ENCODE measurements at regions not wholly inside any gene's neighbourhood (a gene's known extent, or its start where the extent isn't known, plus 50 kb on each side); places are given as distances from the start of the nearest gene placed in this dataset.

- TF ChIP-seq, protein P1, sequence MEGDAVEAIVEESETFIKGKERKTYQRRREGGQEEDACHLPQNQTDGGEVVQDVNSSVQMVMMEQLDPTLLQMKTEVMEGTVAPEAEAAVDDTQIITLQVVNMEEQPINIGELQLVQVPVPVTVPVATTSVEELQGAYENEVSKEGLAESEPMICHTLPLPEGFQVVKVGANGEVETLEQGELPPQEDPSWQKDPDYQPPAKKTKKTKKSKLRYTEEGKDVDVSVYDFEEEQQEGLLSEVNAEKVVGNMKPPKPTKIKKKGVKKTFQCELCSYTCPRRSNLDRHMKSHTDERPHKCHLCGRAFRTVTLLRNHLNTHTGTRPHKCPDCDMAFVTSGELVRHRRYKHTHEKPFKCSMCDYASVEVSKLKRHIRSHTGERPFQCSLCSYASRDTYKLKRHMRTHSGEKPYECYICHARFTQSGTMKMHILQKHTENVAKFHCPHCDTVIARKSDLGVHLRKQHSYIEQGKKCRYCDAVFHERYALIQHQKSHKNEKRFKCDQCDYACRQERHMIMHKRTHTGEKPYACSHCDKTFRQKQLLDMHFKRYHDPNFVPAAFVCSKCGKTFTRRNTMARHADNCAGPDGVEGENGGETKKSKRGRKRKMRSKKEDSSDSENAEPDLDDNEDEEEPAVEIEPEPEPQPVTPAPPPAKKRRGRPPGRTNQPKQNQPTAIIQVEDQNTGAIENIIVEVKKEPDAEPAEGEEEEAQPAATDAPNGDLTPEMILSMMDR (conservative IDR thresholded peaks at IDR 0.05; ENCODE audit: low read depth, low read length), result no peak
- no peak for DNase-seq (ENCODE audit: low read depth)
Measured at GRCh38 chr3:8136553-8136952, 365.1 kb upstream of the LMCD1 start.

DNA sequence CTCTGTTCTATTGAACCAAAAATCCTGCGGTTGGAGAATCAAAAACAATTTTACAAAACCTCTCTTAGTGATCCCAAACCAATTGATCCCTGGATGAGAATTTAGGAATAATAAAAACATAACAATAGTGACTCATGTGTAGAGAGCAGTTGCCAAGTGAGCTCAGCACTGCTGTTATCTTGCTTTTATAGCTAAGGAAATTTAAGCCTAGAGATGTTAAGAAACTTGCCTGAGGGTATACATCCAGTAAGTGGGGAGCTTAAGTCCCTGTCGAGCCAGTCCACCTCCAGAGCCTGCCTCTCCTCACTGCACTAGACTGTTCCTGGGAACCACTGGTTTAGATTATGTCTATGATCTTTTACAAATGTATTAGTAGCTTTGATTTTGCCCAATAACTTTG, 358.4 kb upstream of the LMCD1 start:
- no peak for DNase-seq (ENCODE audit: low read depth)
- no peak overlapping the region for H3K4me3 ChIP-seq (ENCODE audit: low read depth, low read length)
- TF ChIP-seq, protein P1 (conservative IDR thresholded peaks at IDR 0.05; ENCODE audit: low read depth, low read length), result no peak

More at GRCh38 chr3:8136553-8136952, 365.1 kb upstream of the LMCD1 start:
- H3K4me3 ChIP-seq (ENCODE audit: low read depth, low read length), result no peak overlapping the region

DNA sequence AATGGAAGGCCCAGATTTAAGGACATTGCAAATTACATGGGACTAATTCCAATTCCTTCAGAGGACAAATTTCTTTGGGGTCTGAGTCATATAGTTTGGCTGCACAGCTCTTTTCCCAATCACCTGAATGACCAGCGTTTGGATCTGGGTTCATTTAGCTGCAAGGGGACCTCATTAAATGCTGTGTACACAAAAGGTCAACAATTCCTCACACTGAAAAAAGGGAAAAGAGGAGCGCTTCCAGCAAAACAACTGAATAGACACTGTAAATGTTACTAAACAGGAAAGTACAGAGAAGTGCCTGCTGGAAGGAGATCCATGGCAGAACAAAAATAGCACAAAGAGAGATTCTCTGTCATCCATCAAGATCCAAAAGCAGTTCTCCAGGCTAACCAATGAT, 356.0 kb upstream of the LMCD1 start:
- TF ChIP-seq, protein P1 (conservative IDR thresholded peaks at IDR 0.05; ENCODE audit: low read depth, low read length), result no peak
- DNase-seq (ENCODE audit: low read depth), result no peak
- H3K4me3 ChIP-seq (ENCODE audit: low read depth, low read length), result no peak overlapping the region

DNA sequence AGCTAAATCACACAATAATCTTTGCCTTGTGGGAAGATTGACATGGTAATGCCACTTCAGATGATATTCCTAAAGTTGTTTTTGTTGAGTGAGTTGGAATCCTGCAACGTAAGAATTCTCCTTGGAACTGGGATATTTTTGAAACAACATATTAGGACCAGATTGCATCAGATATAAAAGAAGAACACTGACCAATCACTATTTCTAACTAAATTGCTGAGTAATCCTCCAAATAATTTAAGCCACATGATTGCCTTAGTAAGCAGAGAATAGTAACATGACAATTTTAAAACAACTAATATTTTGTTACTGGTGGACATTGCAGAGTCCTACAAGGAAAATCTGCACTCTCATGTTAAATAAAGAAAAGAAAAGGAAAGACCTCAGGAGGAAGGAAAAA, 353.9 kb upstream of the LMCD1 start:
- DNase-seq (ENCODE audit: low read depth), result no peak
- TF ChIP-seq, protein P1 (conservative IDR thresholded peaks at IDR 0.05; ENCODE audit: low read depth, low read length), result no peak
- no peak overlapping the region for H3K4me3 ChIP-seq (ENCODE audit: low read depth, low read length)

GRCh38 chr3:8152821-8153418, 348.7 kb upstream of the LMCD1 start:
- TF ChIP-seq, protein P1 (conservative IDR thresholded peaks at IDR 0.05; ENCODE audit: low read depth, low read length), result no peak
- no peak for DNase-seq (ENCODE audit: low read depth)
- H3K4me3 ChIP-seq (ENCODE audit: low read depth, low read length), result no peak overlapping the region

DNA sequence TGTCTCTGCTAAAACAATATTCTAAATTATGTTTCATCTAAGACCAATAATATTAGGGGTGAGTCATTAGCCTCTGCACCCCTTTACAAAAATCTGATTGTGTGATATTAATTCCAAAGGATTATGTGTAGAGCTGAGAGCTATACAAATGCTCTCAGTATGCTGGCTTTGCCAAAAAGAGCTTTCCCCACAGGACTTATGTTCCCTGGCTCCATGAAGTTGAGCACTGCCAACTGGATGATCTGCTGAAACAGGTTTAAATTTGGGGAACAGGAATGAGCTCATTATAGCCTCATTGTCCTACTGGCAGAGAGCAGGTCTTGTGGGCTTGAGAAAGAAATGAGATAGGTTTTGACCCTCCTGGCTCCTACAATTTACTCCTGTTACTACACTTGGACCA, 347.8 kb upstream of the LMCD1 start:
- no peak for DNase-seq (ENCODE audit: low read depth)
- TF ChIP-seq, protein P1 (conservative IDR thresholded peaks at IDR 0.05; ENCODE audit: low read depth, low read length), result no peak
- no peak overlapping the region for H3K4me3 ChIP-seq (ENCODE audit: low read depth, low read length)

DNA sequence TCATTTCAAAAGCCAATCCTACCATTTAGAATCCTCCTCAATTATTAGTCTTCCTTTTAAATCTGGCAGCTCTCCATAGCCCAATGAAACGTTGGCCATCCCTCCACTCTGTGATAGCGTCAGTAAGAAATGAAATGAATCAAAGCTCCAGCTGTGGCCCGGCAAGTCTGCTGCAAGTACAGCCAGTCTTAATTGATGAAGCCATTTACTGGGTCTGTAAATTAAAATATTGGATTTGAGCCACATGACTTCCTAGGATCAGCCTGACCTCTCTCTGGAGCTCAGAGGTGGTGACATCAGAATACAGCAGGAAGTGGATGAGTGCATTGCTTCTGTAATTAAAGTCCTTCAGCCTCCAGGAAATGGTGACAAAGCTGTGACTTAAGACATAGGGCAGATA, 347.0 kb upstream of the LMCD1 start:
- TF ChIP-seq, protein P1 (conservative IDR thresholded peaks at IDR 0.05; ENCODE audit: low read depth, low read length), result no peak
- H3K4me3 ChIP-seq (ENCODE audit: low read depth, low read length), result no peak overlapping the region
- no peak for DNase-seq (ENCODE audit: low read depth)

Measured in choroid plexus epithelial cell (primary cell).